Kidney epithelial cell (primary cell): ENCODE measurements at regions not wholly inside any gene's neighbourhood (a gene's known extent, or its start where the extent isn't known, plus 50 kb on each side); places are given as distances from the start of the nearest gene placed in this dataset.
A peak's percentile ranks its signal among the peaks of the same experiment; 100 is the strongest.

Experiments used
- DNase-seq: peaks from one replicate; pipeline ENCODE4 v3.0.0-alpha.2; 2010; ENCODE audit warnings: low read depth
- H3K27me3 ChIP-seq: 2 replicates; pipeline ENCODE4 v1.6.0; 2011; ENCODE audit warnings: low read length; ENCODE audit not compliant: control insufficient read depth, insufficient read depth
- H3K36me3 ChIP-seq: 2 replicates; pipeline ENCODE4 v1.5.1; 2011; ENCODE audit warnings: low read length; ENCODE audit not compliant: control insufficient read depth, insufficient read depth
- H3K4me3 ChIP-seq: 2 replicates; pipeline ENCODE4 v1.5.1; 2011; ENCODE audit warnings: low read depth, mild to moderate bottlenecking, control low read depth, low read length
- CTCF ChIP-seq: IDR thresholded peaks from 2 replicates; pipeline ENCODE4 v1.5.1; 2011; ENCODE audit warnings: mild to moderate bottlenecking, moderate library complexity, low read length, control low read depth, inconsistent platforms; ENCODE audit not compliant: insufficient read depth, poor library complexity, severe bottlenecking

DNA sequence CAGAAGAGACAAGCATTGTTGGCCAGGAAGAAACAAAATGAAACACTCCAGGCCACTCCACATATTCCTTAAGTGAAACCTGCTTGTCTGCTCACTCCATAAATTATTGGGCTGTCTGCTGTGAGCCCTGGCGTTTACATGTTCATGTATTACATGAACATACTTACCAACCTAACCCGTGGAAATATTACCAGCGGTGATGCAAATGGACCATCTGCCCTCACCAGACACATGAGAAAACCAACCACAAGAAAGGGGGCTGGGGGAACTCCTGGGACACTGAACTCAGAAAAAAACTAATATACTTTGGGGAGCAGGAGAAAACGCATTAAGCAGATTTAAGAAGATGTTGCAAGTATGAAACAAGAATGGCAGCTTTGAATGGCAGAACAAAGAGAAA lies 731.2 kb upstream of the IGFBP3 start:
- H3K4me3 ChIP-seq, result no peak overlapping the region
- no peak for TF ChIP-seq CTCF
- no peaks in the 10 kb centered on the region for H3K36me3 ChIP-seq
- no peak for DNase-seq
- H3K27me3 ChIP-seq, result no peaks in the 10 kb centered on the region

GRCh38 chr7:46651561-46652088 lies 730.6 kb upstream of the IGFBP3 start:
- Histone ChIP-seq H3K4me3 (no peak overlapping the region), H3K27me3 (no peaks in the 10 kb centered on the region), H3K36me3 (no peaks in the 10 kb centered on the region)
- peak; percentile 63 for DNase-seq
- no peak for TF ChIP-seq CTCF

DNA sequence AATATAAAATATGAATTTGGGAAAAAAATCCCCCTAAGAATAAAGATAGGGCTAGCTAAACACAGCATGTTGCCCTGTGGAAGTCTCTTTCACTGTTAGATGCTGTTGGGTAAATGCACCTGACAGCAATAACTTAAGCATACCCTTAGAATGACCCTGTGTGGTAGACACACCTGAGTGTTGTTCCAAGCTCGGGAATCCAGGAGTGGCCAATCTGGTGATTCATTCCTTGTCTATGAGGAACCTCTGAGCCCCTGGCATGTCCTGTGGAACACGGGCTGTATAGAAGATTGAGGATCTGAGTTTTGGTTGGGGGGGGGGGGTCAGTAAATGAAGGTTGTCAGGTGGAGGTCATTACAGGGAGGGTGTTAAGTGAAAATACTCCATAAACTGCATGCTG lies 730.0 kb upstream of the IGFBP3 start:
- Histone ChIP-seq H3K4me3 (no peak overlapping the region), H3K27me3 (no peaks in the 10 kb centered on the region), H3K36me3 (no peaks in the 10 kb centered on the region)
- no peak for TF ChIP-seq CTCF
- peak; percentile 70 for DNase-seq

DNA sequence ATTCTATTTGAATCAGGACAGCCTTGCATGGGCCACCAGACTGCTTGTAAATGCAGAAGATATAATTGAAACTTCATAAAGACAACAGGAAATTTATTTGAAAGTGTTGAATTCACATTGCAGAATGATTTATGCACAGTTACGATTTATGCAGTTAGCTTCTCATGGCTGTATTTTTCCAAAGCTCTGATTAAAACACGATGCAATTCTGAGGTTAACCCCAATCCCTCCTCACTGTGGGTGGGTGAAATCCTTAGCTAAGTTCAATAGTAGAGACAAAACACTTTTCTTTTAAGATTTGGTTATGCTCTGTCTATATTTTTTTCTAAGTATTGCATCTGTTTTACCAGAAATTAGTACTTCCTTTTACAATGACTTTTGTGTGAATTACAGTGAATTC lies 728.8 kb upstream of the IGFBP3 start:
- no peak for DNase-seq
- no peaks in the 10 kb centered on the region for H3K36me3 ChIP-seq
- TF ChIP-seq CTCF, result no peak
- H3K27me3 ChIP-seq, result no peaks in the 10 kb centered on the region
- H3K4me3 ChIP-seq, result no peak overlapping the region

DNA sequence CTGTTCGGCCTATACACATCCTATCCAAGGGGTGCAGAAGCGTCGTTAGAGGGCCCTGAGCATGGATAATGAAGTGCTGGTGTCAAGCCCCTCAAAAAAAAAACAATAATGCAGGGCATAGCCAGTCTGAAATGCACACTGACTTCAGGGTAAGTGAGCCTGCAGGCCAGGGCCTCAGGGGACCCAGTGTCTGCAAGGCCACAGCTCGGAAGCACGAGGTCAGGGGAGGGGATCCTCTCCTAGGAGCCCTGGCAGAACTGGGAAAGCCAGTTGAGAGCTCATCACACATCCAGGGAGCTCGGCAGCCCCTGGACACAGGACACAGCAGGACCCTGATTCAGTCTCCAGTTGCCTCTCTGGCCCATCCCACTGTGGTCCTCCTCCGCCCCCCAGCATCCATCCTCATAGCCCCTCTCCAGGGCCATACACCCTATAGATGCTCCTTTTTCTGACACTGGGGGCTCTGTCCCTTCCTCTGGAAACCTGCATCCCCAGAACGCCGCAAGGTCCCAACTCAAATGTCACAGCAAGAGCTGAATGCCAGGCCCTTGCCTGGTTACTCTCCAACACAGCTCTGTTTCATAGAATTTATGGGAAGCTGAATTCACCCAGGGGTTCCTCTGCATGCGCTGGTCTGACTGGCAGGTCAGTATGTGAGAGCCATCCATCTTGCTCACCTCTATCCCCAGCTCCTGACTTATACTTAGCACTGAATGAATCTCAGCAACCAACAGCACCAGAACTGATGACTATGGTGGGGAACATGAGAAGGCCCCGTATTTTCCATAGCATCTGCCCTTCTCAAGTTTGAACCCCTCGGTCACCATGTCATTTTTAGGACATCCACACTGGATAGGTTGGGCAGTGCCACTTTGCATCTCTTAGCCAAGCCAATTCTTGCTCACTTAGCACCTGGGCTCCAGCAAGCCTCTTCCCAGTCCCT lies 717.0 kb upstream of the IGFBP3 start:
- no peak for DNase-seq
- no peak for TF ChIP-seq CTCF
- Histone ChIP-seq H3K36me3 (no peaks in the 10 kb centered on the region), H3K27me3 (no peaks in the 10 kb centered on the region), H3K4me3 (no peak overlapping the region)

DNA sequence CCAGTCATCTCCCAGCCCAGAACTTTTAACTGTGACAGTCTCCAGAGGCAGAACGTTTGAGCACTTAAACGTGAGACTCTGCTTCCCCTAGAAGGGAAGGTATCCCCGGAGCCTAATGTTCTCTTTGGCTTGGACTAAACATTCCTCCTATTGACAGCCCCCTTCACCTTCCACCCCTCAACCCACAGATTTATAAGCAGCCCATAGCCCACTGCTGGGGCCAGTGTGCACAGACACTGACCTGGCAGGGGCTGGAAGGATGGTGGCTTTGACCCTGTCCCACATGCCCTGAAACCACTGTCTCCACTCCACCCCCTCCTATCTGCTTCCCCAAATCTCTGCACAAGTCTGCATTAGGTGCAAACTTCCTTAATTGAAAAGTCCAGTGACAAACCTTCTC lies 715.0 kb upstream of the IGFBP3 start:
- Histone ChIP-seq H3K4me3 (no peak overlapping the region), H3K27me3 (no peaks in the 10 kb centered on the region), H3K36me3 (no peaks in the 10 kb centered on the region)
- no peak for DNase-seq
- no peak for TF ChIP-seq CTCF
